IPS-18a (cell line): ENCODE measurements at regions not wholly inside any gene's neighbourhood (a gene's known extent, or its start where the extent isn't known, plus 50 kb on each side); places are given as distances from the start of the nearest gene placed in this dataset.

Source experiments
- H3K27ac ChIP-seq: one replicate; pipeline ENCODE4 v1.5.1; 2013; ENCODE audit warnings: low read length
- H3K27me3 ChIP-seq: one replicate; pipeline ENCODE4 v1.6.1; 2013; ENCODE audit warnings: mild to moderate bottlenecking, low read length; ENCODE audit not compliant: control insufficient read depth, insufficient read depth
- H3K36me3 ChIP-seq: one replicate; pipeline ENCODE4 v1.6.1; 2013; ENCODE audit warnings: low read depth, low read length; ENCODE audit not compliant: control insufficient read depth
- H3K4me1 ChIP-seq: one replicate; pipeline ENCODE4 v1.6.1; 2013; ENCODE audit warnings: low read depth, low read length; ENCODE audit not compliant: control insufficient read depth
- H3K4me3 ChIP-seq: one replicate; pipeline ENCODE4 v1.5.1; 2013; ENCODE audit warnings: low read length
- H3K9ac ChIP-seq: one replicate; pipeline ENCODE4 v1.6.1; 2013; ENCODE audit warnings: mild to moderate bottlenecking, low read length, moderate library complexity
- H3K9me3 ChIP-seq: one replicate; pipeline ENCODE4 v1.6.1; 2013; ENCODE audit warnings: low read depth, low read length; ENCODE audit not compliant: control insufficient read depth

GRCh38 chr11:112841729-112842128 is 119.5 kb upstream of the NCAM1 start:
- Histone ChIP-seq H3K36me3 (no peaks in the 10 kb centered on the region), H3K9me3 (no peaks in the 10 kb centered on the region), H3K9ac (no peak overlapping the region), H3K4me3 (no peak overlapping the region), H3K27me3 (no peaks in the 10 kb centered on the region), H3K27ac (no peak overlapping the region), H3K4me1 (no peaks in the 10 kb centered on the region)

- Histone ChIP-seq H3K9me3 (no peaks in the 10 kb centered on the region), H3K9ac (no peak overlapping the region), H3K36me3 (no peaks in the 10 kb centered on the region), H3K27me3 (no peaks in the 10 kb centered on the region), H3K27ac (no peak overlapping the region), H3K4me3 (no peak overlapping the region), H3K4me1 (no peaks in the 10 kb centered on the region)
Observed at GRCh38 chr11:112842151-112842550, 119.1 kb upstream of the NCAM1 start.

DNA sequence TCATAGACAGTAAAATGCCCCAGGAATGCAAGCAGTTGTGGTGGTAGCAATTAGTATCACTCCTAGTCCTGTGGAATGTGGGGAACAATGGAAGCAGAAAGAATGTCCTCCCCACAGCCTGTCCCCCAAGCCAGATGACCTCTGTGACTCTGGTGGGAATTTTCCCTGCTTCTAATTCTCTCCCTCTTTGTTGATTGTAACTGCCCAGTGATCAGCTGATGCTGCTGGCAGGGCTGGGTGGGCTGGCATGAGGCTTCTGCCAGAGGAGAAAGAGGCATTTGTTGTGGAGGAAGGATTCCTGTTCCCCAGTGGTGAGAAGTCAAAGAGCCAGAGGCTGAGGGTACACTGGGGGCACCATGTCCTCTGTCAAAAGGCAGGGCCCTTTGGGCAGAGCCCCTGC is 116.7 kb upstream of the NCAM1 start:
- Histone ChIP-seq H3K9ac (no peak overlapping the region), H3K4me1 (no peaks in the 10 kb centered on the region), H3K9me3 (no peaks in the 10 kb centered on the region), H3K27me3 (no peaks in the 10 kb centered on the region), H3K27ac (no peak overlapping the region), H3K36me3 (no peaks in the 10 kb centered on the region), H3K4me3 (no peak overlapping the region)

- no peak overlapping the region for H3K27ac ChIP-seq
- no peaks in the 10 kb centered on the region for H3K27me3 ChIP-seq
- no peak overlapping the region for H3K4me3 ChIP-seq
- no peak overlapping the region for H3K9ac ChIP-seq
- no peaks in the 10 kb centered on the region for H3K36me3 ChIP-seq
- no peaks in the 10 kb centered on the region for H3K4me1 ChIP-seq
- no peaks in the 10 kb centered on the region for H3K9me3 ChIP-seq
Observed at GRCh38 chr11:112847568-112847967, 113.7 kb upstream of the NCAM1 start.

GRCh38 chr11:112852143-112852866 is 108.9 kb upstream of the NCAM1 start:
- no peak overlapping the region for H3K9ac ChIP-seq

DNA sequence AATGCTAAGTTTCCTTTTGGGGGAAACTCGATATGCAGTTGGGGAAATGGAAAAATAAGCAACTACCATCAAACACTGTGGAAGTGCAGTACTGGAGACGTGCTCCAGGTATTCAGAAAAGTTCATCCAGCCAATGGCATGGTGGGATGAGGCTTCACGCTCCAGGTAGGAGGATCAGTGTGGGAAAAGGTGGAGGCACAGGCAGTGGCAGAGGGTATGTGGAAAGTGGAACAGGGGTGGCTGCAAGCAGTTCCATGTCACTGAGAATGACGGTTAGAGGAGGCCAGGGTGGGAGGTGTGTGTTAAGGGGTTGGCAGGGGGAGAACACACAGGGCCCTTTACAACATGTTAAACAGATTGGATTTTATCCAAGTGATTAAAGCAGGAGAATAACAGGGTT is 105.1 kb upstream of the NCAM1 start:
- Histone ChIP-seq H3K27me3 (no peaks in the 10 kb centered on the region), H3K4me3 (no peak overlapping the region), H3K36me3 (no peaks in the 10 kb centered on the region), H3K9me3 (peaks cover 3% of the 10 kb centered on the region), H3K9ac (no peak overlapping the region), H3K27ac (no peak overlapping the region), H3K4me1 (no peaks in the 10 kb centered on the region)

More at GRCh38 chr11:112852143-112852866, 108.9 kb upstream of the NCAM1 start:
- H3K4me1 ChIP-seq: no peaks in the 10 kb centered on the region
- no peaks in the 10 kb centered on the region for H3K27me3 ChIP-seq
- H3K9me3 ChIP-seq: no peaks in the 10 kb centered on the region
- H3K27ac ChIP-seq: no peak overlapping the region
- H3K4me3 ChIP-seq: no peak overlapping the region
- H3K36me3 ChIP-seq: no peaks in the 10 kb centered on the region

GRCh38 chr11:112856591-112856990 is 104.6 kb upstream of the NCAM1 start:
- Histone ChIP-seq H3K27ac (no peak overlapping the region), H3K9ac (no peak overlapping the region), H3K27me3 (no peaks in the 10 kb centered on the region), H3K36me3 (no peaks in the 10 kb centered on the region), H3K4me3 (no peak overlapping the region), H3K9me3 (peaks cover 5% of the 10 kb centered on the region), H3K4me1 (no peaks in the 10 kb centered on the region)

- Histone ChIP-seq H3K4me1 (no peaks in the 10 kb centered on the region), H3K4me3 (no peak overlapping the region), H3K36me3 (no peaks in the 10 kb centered on the region), H3K27ac (no peak overlapping the region), H3K27me3 (no peaks in the 10 kb centered on the region), H3K9me3 (peaks cover 5% of the 10 kb centered on the region), H3K9ac (no peak overlapping the region)
Observed at GRCh38 chr11:112858289-112859023, 102.8 kb upstream of the NCAM1 start.

DNA sequence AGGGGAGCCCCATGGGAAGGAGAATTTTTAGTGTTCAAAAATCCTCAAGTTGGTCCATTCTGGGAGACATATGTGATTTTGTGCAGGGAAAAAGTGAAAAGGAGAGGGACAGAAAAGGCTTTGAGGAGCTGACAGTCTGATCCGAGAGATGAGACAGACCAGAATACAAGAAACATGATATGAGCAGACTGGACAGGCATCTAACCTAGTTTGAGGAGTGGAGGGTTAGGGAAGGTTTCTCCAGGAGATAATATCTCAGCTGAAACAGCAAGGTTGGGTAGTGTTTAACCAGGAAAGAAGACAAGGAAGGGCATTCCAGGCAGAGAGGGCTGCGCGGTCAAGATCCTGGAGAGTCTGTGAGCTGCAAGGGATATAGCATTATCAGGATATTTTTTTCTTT is 101.4 kb upstream of the NCAM1 start:
- H3K9me3 ChIP-seq: peaks cover 5% of the 10 kb centered on the region
- no peaks in the 10 kb centered on the region for H3K4me1 ChIP-seq
- no peak overlapping the region for H3K27ac ChIP-seq
- no peaks in the 10 kb centered on the region for H3K27me3 ChIP-seq
- no peaks in the 10 kb centered on the region for H3K36me3 ChIP-seq
- H3K9ac ChIP-seq: no peak overlapping the region
- no peak overlapping the region for H3K4me3 ChIP-seq

GRCh38 chr11:112861356-112861755 is 99.9 kb upstream of the NCAM1 start:
- no peak overlapping the region for H3K27ac ChIP-seq
- no peak overlapping the region for H3K4me3 ChIP-seq
- no peaks in the 10 kb centered on the region for H3K36me3 ChIP-seq
- no peaks in the 10 kb centered on the region for H3K27me3 ChIP-seq
- no peak overlapping the region for H3K9ac ChIP-seq
- peaks cover 5% of the 10 kb centered on the region for H3K9me3 ChIP-seq
- H3K4me1 ChIP-seq: no peaks in the 10 kb centered on the region

- Histone ChIP-seq H3K9me3 (peaks cover 5% of the 10 kb centered on the region), H3K27me3 (no peaks in the 10 kb centered on the region), H3K4me1 (no peaks in the 10 kb centered on the region), H3K4me3 (no peak overlapping the region), H3K27ac (no peak overlapping the region), H3K36me3 (no peaks in the 10 kb centered on the region), H3K9ac (no peak overlapping the region)
Observed at GRCh38 chr11:112863305-112863704, 97.9 kb upstream of the NCAM1 start.

DNA sequence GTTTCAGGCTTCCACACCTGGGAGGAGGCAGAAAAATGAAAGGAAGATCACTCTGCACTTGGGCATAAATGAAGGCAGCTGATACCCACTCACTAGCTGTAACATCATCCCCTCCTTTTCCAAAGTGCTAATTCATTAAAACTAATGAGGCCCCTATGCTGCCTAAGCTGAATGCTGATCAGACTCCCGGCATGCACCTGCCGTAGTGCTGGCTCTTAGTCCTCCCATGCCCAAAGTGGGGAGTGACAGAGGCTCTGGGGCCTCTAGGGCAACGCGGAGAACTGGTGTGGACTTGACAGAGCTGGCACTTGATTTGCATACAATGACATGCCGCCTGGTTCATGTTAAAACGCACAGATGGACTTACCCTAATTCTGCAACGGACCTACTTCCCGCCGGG is 96.5 kb upstream of the NCAM1 start:
- Histone ChIP-seq H3K36me3 (no peaks in the 10 kb centered on the region), H3K4me3 (no peak overlapping the region), H3K4me1 (no peaks in the 10 kb centered on the region), H3K27ac (no peak overlapping the region), H3K9me3 (peaks cover 5% of the 10 kb centered on the region), H3K27me3 (no peaks in the 10 kb centered on the region), H3K9ac (no peak overlapping the region)
